H1 (cell line): ENCODE measurements at regions not wholly inside any gene's neighbourhood (a gene's known extent, or its start where the extent isn't known, plus 50 kb on each side); places are given as distances from the start of the nearest gene placed in this dataset.

Experiments used
- CTCF ChIA-PET: fragments of 300-600 bp; sonication (Branson Sonifier 250); formaldehyde crosslinking; loops from one replicate; lab custom pipeline; 2021; ENCODE audit not compliant: partially characterized antibody; lab: Charles Lee
- POLR2A ChIA-PET: fragments of 300-600 bp; sonication (Branson Sonifier 250); formaldehyde crosslinking; loops from one replicate; lab custom pipeline; 2021; ENCODE audit warnings: inconsistent platforms; ENCODE audit not compliant: partially characterized antibody; lab: Charles Lee
- DNase-seq, 2 experiments: peaks; one replicate each; pipeline versions ENCODE4 v3.0.0 to v3.0.0-alpha.2; 2010 to 2022; ENCODE audit warnings: low spot score in 2 of 2, low read depth in 1 of 2, mixed read lengths in 1 of 2
- FAIRE-seq: peaks from 2 replicates; lab custom pipeline; 2011; peaks lifted over from hg19 to GRCh38; lab: Jason Lieb, UNC
- H2AFZ ChIP-seq: 2 replicates; pipeline ENCODE4 v1.8.1; 2012; ENCODE audit warnings: low read length, inconsistent platforms
- H2AK5ac ChIP-seq: 2 replicates; pipeline ENCODE4 v1.6.1; 2013; ENCODE audit warnings: low read depth, low read length
- H2BK120ac ChIP-seq: replicated peaks from 2 replicates; pipeline ENCODE3; 2013; ENCODE audit warnings: low read depth, low read length, inconsistent platforms
- H2BK12ac ChIP-seq: 2 replicates; pipeline ENCODE4 v1.6.1; 2013; ENCODE audit warnings: low read depth, low read length
- H2BK15ac ChIP-seq: 2 replicates; pipeline ENCODE4 v1.6.1; 2013; ENCODE audit warnings: low read length
- H2BK20ac ChIP-seq: 2 replicates; pipeline ENCODE4 v1.6.1; 2013; ENCODE audit warnings: low read length
- H2BK5ac ChIP-seq: 2 replicates; pipeline ENCODE4 v1.6.1; 2013; ENCODE audit warnings: low read depth, low read length
- H3K14ac ChIP-seq: 2 replicates; pipeline ENCODE4 v1.6.1; 2013; ENCODE audit warnings: inconsistent platforms; ENCODE audit not compliant: insufficient read length
- H3K18ac ChIP-seq: 2 replicates; pipeline ENCODE4 v1.6.1; 2013; ENCODE audit warnings: low read length; ENCODE audit errors: extremely low read depth
- H3K23ac ChIP-seq: 2 replicates; pipeline ENCODE4 v1.6.1; 2013; ENCODE audit warnings: inconsistent platforms; ENCODE audit not compliant: insufficient read length
- H3K23me2 ChIP-seq: 2 replicates; pipeline ENCODE4 v1.6.1; 2013; ENCODE audit warnings: low read depth, low read length
- H3K27ac ChIP-seq: 2 replicates; pipeline ENCODE4 v1.6.1; 2011; ENCODE audit warnings: low read depth, low read length, inconsistent platforms
- H3K27me3 ChIP-seq, 4 experiments: replicated peaks in 1 of 4; 1 replicate in 1 of 4; 2 replicates in 3 of 4; pipeline versions ENCODE4 v1.6.1 to v1.8.1; 2011 to 2013; ENCODE audit warnings: low read length in 3 of 4, mild to moderate bottlenecking in 3 of 4, inconsistent platforms in 2 of 4, mixed read lengths in 2 of 4, moderate library complexity in 1 of 4; ENCODE audit not compliant: control insufficient read depth in 3 of 4, insufficient read depth in 3 of 4; ENCODE audit errors: extremely low read depth in 1 of 4
- H3K36me3 ChIP-seq, 4 experiments: 2 replicates each; pipeline versions ENCODE4 v1.6.1 to v1.8.1; 2011 to 2013; ENCODE audit warnings: mild to moderate bottlenecking in 4 of 4, low read length in 3 of 4, moderate library complexity in 2 of 4, control low read depth in 1 of 4, inconsistent platforms in 1 of 4; ENCODE audit not compliant: insufficient read depth in 4 of 4, control insufficient read depth in 2 of 4
- H3K4ac ChIP-seq: replicated peaks from 2 replicates; pipeline ENCODE3; 2013; ENCODE audit warnings: low read length, low read depth, mixed read lengths, inconsistent platforms; ENCODE audit not compliant: insufficient read length
- H3K4me1 ChIP-seq, 4 experiments: replicated peaks in 1 of 4; 1 replicate in 1 of 4; 2 replicates in 3 of 4; pipeline versions ENCODE4 v1.6.1 to v1.8.1; 2011 to 2013; ENCODE audit warnings: low read length in 3 of 4, inconsistent platforms in 2 of 4, mixed read lengths in 1 of 4; ENCODE audit not compliant: insufficient read depth in 4 of 4, control insufficient read depth in 3 of 4
- H3K4me2 ChIP-seq, 2 experiments: 2 replicates each; pipeline versions ENCODE4 v1.6.1 to v1.8.1; 2011 to 2013; ENCODE audit warnings: low read depth in 2 of 2, low read length in 2 of 2, control low read depth in 1 of 2, inconsistent platforms in 1 of 2, mild to moderate bottlenecking in 1 of 2; ENCODE audit not compliant: insufficient read depth in 1 of 2
- H3K4me3 ChIP-seq, 4 experiments: fragments of 200-600, 300-600 bp in 1 of 4; sonication (generic), shearing (Covaris generic), sonication (Bioruptor Twin) in 1 of 4; 2 replicates each; pipeline versions ENCODE4 v1.5.1 to v1.8.1; 2011 to 2016; ENCODE audit warnings: low read length in 4 of 4, low read depth in 3 of 4, control low read depth in 2 of 4, inconsistent platforms in 2 of 4, mild to moderate bottlenecking in 2 of 4, mixed read lengths in 1 of 4, moderate library complexity in 1 of 4; ENCODE audit not compliant: insufficient read depth in 2 of 4; ENCODE audit errors: extremely low read depth in 1 of 4
- H3K56ac ChIP-seq: replicated peaks from 2 replicates; pipeline ENCODE3; 2013; ENCODE audit warnings: low read depth, mild to moderate bottlenecking, mixed read lengths, low read length, inconsistent platforms; ENCODE audit not compliant: insufficient read length
- H3K79me1 ChIP-seq: 2 replicates; pipeline ENCODE4 v1.6.1; 2013; ENCODE audit warnings: low read depth, low read length, control low read depth
- H3K79me2 ChIP-seq, 2 experiments: 2 replicates each; pipeline versions ENCODE4 v1.6.1 to v1.8.1; 2012 to 2013; ENCODE audit warnings: low read length in 2 of 2, mild to moderate bottlenecking in 2 of 2, inconsistent platforms in 1 of 2; ENCODE audit not compliant: insufficient read depth in 2 of 2, control insufficient read depth in 1 of 2
- H3K9ac ChIP-seq, 4 experiments: replicated peaks in 1 of 4; 1 replicate in 1 of 4; 2 replicates in 3 of 4; pipeline versions ENCODE4 v1.6.1 to v1.8.1; 2011 to 2013; ENCODE audit warnings: low read depth in 3 of 4, low read length in 3 of 4, control low read depth in 2 of 4, mild to moderate bottlenecking in 2 of 4, moderate library complexity in 2 of 4, inconsistent platforms in 1 of 4; ENCODE audit errors: extremely low read depth in 1 of 4
- H3K9me3 ChIP-seq, 2 experiments: 2 replicates each; pipeline versions ENCODE4 v1.6.1 to v1.8.1; 2012 to 2013; ENCODE audit warnings: mild to moderate bottlenecking in 2 of 2, moderate library complexity in 2 of 2, control low read depth in 1 of 2, inconsistent platforms in 1 of 2, low read depth in 1 of 2, low read length in 1 of 2, mixed read lengths in 1 of 2; ENCODE audit not compliant: insufficient read depth in 2 of 2
- H4K20me1 ChIP-seq, 2 experiments: replicated peaks in 1 of 2; 2 replicates each; pipeline versions ENCODE3 to v1.8.1; 2011 to 2013; ENCODE audit warnings: inconsistent platforms in 2 of 2, low read length in 2 of 2, mild to moderate bottlenecking in 1 of 2; ENCODE audit not compliant: insufficient read depth in 2 of 2, control insufficient read depth in 1 of 2
- H4K5ac ChIP-seq: 2 replicates; pipeline ENCODE4 v1.6.1; 2013; ENCODE audit warnings: low read length, low read depth, mixed read lengths, inconsistent platforms; ENCODE audit not compliant: insufficient read length
- H4K8ac ChIP-seq: 2 replicates; pipeline ENCODE4 v1.8.0; 2013; ENCODE audit warnings: mild to moderate bottlenecking, moderate library complexity, low read length, inconsistent platforms; ENCODE audit not compliant: insufficient read depth; ENCODE audit errors: extremely low read depth
- H4K91ac ChIP-seq: replicated peaks from 2 replicates; pipeline ENCODE3; 2013; ENCODE audit warnings: low read length, mixed read lengths, inconsistent platforms; ENCODE audit not compliant: insufficient read length
- EGR1 ChIP-seq: IDR thresholded peaks from 2 replicates; pipeline ENCODE4 v1.6.1; 2011; ENCODE audit warnings: low read depth, low read length, borderline replicate concordance
- FOSL1 ChIP-seq: IDR thresholded peaks from 2 replicates; pipeline ENCODE4 v1.6.1; 2011; ENCODE audit warnings: mild to moderate bottlenecking, low read depth, low read length, moderate library complexity; ENCODE audit not compliant: insufficient read depth
- JUND ChIP-seq: IDR thresholded peaks from 2 replicates; pipeline ENCODE4 v1.6.1; 2011; ENCODE audit warnings: mild to moderate bottlenecking, improper control_type of control experiment, low read length
- SAP30 ChIP-seq: fragments of 300-600 bp; sonication (generic); IDR thresholded peaks from 2 replicates; pipeline ENCODE4 v1.7.1; 2012; ENCODE audit warnings: low read length, moderate library complexity, mild to moderate bottlenecking, inconsistent platforms; ENCODE audit not compliant: insufficient read depth, insufficient replicate concordance
- WGBS, 2 experiments: shearing (Covaris generic) in 1 of 2; methylation state at CpG; one replicate each; pipeline versions ENCODE4 v1.1.6 to v1.1.7; 2013 to 2015; ENCODE audit warnings: low lambda C conversion rate in 2 of 2, mixed read lengths in 2 of 2, inconsistent platforms in 1 of 2, low coverage in 1 of 2, missing lambda C conversion rate in 1 of 2; ENCODE audit not compliant: insufficient replicate concordance in 2 of 2, insufficient coverage in 1 of 2, insufficient read length in 1 of 2; ENCODE audit errors: extremely low coverage in 1 of 2, missing lambda C conversion rate in 1 of 2; 5-methylcytosine and 5-hydroxymethylcytosine counted together

DNA sequence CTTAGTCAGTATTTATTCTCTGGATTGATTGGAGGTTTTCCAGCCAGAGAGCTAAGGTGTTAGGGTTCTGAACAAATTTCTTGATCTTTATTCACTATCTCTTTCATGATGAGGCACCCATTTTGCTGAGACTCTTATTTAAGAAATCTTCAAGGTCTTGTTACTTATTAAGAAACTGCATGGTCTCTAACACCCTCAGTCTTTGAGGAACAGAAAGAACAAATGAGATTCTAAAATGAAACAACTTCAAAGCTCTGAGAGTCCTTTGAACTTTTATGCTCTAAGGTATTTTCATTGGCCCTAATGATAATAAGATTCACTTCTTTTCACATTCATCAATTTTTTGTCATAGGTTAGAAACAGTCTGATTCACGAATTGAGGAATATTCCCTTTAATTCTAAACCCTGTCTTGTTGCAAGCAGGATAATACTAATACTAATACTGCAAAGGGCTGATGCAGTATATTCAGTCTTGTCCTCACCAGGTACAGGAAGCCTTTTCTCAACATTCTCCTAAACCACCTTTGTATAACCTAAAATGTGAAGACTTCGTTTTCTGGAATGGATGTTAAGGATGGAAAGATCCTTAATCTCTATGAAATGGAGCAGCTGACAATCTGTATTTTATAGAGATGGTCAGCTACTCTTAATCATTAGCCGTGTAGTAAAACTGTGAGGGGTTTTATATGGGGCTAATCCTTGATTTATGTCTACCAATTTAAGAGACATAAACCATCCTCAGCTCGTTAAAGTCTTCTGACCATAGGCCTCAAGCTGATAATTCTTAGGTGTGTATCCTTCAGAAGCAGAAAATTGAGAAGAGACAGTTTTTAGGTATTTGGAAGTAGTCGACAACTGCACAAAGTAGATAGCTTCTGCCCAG is 198.3 kb downstream of the OTOL1 start:
- Histone ChIP-seq H2BK12ac (no peak overlapping the region), H3K27ac (no peak overlapping the region), H3K9ac (no peak overlapping the region), H3K79me1 (no peaks in the 10 kb centered on the region), H2BK5ac (no peak overlapping the region), H3K79me2 (no peaks in the 10 kb centered on the region), H4K91ac (no peak overlapping the region), H2BK15ac (no peak overlapping the region), H3K9me3 (no peaks in the 10 kb centered on the region), H3K36me3 (no peaks in the 10 kb centered on the region), H2AFZ (no peak overlapping the region), H2BK120ac (no peak overlapping the region), H4K8ac (no peak overlapping the region), H4K5ac (no peak overlapping the region), H3K18ac (no peak overlapping the region), H2BK20ac (no peak overlapping the region), H3K14ac (no peak overlapping the region), H3K27me3 (no peaks in the 10 kb centered on the region), H3K4me3 (no peak overlapping the region), H3K23ac (no peak overlapping the region), H3K4me2 (no peak overlapping the region), H3K56ac (no peak overlapping the region), H3K4me1 (peaks cover 0 to 5% (median 0%) of the 10 kb centered on the region in 4 experiments; a peak in 2 of 7 replicates), H3K4ac (no peak overlapping the region), H4K20me1 (no peaks in the 10 kb centered on the region), H3K23me2 (no peaks in the 10 kb centered on the region; the same call in 1 of the 2 replicates), H2AK5ac (no peak overlapping the region)
- no peak for DNase-seq
- WGBS, 2 experiments: 87% methylated on average over 5 of the region's 5 CpGs; no CpG with 5 or more reads in 1 of the 2 experiments
- ChIA-PET CTCF (interaction anchor here (1.0 to 1.5 kb wide), 2 partner anchors 14 to 163 kb away, joined by 3 read pairs; no protein-coding TSS in a partner anchor), POLR2A (no interaction called here)
- FAIRE-seq: no peak
- TF ChIP-seq JUND (no peak), SAP30 (no peak), EGR1 (no peak), FOSL1 (no peak)
